SK-N-SH treated with all-trans-retinoic acid at 6 μM for 48 hours (cell line): ENCODE measurements at regions not wholly inside any gene's neighbourhood (a gene's known extent, or its start where the extent isn't known, plus 50 kb on each side); places are given as distances from the start of the nearest gene placed in this dataset.

Source experiments
- ATAC-seq: fragments of 200-7000 bp; cut with Tn5 transposase; 3 replicates; pipeline ENCODE4 v1.9.1; 2020; ENCODE audit warnings: mild to moderate bottlenecking, moderate library complexity
- ARNTL ChIP-seq: fragments of 450-650 bp; formaldehyde crosslinking; IDR thresholded peaks from 2 replicates; pipeline ENCODE4 v1.5.0; 2020; ENCODE audit warnings: low read depth, mild to moderate bottlenecking, moderate library complexity, borderline replicate concordance
- BACH2 ChIP-seq: fragments of 250-450 bp; sonication (Bioruptor Pico); IDR thresholded peaks from 2 replicates; pipeline ENCODE4 v1.9.0; 2021; ENCODE audit warnings: mild to moderate bottlenecking, borderline replicate concordance
- CSDC2 ChIP-seq: fragments of 250-450 bp; sonication (Bioruptor Pico); IDR thresholded peaks from 2 replicates; pipeline ENCODE4 v1.5.0; 2020; ENCODE audit warnings: mild to moderate bottlenecking, moderate library complexity
- GLIS3 ChIP-seq: fragments of 250-450 bp; sonication (Bioruptor Pico); IDR thresholded peaks from 2 replicates; pipeline ENCODE4 v1.5.0; 2020; ENCODE audit warnings: mild to moderate bottlenecking, moderate library complexity
- ISL1 ChIP-seq: fragments of 250-450 bp; sonication (Bioruptor Pico); IDR thresholded peaks from 2 replicates; pipeline ENCODE4 v2.1.2; 2022; ENCODE audit warnings: mild to moderate bottlenecking, moderate library complexity
- OSR1 ChIP-seq: fragments of 250-450 bp; sonication (Bioruptor Pico); IDR thresholded peaks from 2 replicates; pipeline ENCODE4 v1.8.0; 2022; ENCODE audit warnings: moderate library complexity, mild to moderate bottlenecking, inconsistent platforms
- PPARA ChIP-seq: fragments of 250-450 bp; sonication (Bioruptor Pico); IDR thresholded peaks from 2 replicates; pipeline ENCODE4 v1.5.0; 2020; ENCODE audit warnings: mild to moderate bottlenecking, borderline replicate concordance
- RARB ChIP-seq: fragments of 250-450 bp; sonication (Bioruptor Pico); IDR thresholded peaks from 2 replicates; pipeline ENCODE4 v1.8.0; 2021; ENCODE audit warnings: mild to moderate bottlenecking, moderate library complexity
- SNAI2 ChIP-seq: fragments of 250-450 bp; sonication (Bioruptor Pico); IDR thresholded peaks from 2 replicates; pipeline ENCODE4 v1.5.0; 2020; ENCODE audit warnings: mild to moderate bottlenecking, moderate library complexity
- TCF4 ChIP-seq: fragments of 250-450 bp; sonication (Bioruptor Pico); IDR thresholded peaks from 2 replicates; pipeline ENCODE4 v1.8.0; 2021; ENCODE audit warnings: mild to moderate bottlenecking, moderate library complexity, borderline replicate concordance
- TOX ChIP-seq: fragments of 250-450 bp; sonication (Bioruptor Pico); IDR thresholded peaks from 2 replicates; pipeline ENCODE4 v1.8.0; 2021; ENCODE audit warnings: mild to moderate bottlenecking, moderate library complexity, borderline replicate concordance
- ZC3H10 ChIP-seq: fragments of 250-450 bp; sonication (Bioruptor Pico); IDR thresholded peaks from 2 replicates; pipeline ENCODE4 v1.5.1; 2021; ENCODE audit warnings: mild to moderate bottlenecking, moderate library complexity
- ZFP30 ChIP-seq: fragments of 450-650 bp; formaldehyde crosslinking; IDR thresholded peaks from 2 replicates; pipeline ENCODE4 v1.5.0; 2022; ENCODE audit warnings: mild to moderate bottlenecking, moderate library complexity
- ZNF565 ChIP-seq: fragments of 450-650 bp; formaldehyde crosslinking; conservative IDR thresholded peaks from 2 replicates; pipeline ENCODE4 v1.5.0; 2020; ENCODE audit warnings: low read depth, mild to moderate bottlenecking, moderate library complexity
- ZNF70 ChIP-seq: fragments of 450-650 bp; formaldehyde crosslinking; IDR thresholded peaks from 2 replicates; pipeline ENCODE4 v1.5.0; 2020; ENCODE audit warnings: mild to moderate bottlenecking, moderate library complexity
- ZNF8 ChIP-seq: fragments of 450-650 bp; formaldehyde crosslinking; IDR thresholded peaks from 2 replicates; pipeline ENCODE4 v1.5.0; 2020; ENCODE audit warnings: mild to moderate bottlenecking, moderate library complexity
- TF ChIP-seq, protein P1 (sequence below): fragments of 250-450 bp; sonication (Bioruptor Pico); IDR thresholded peaks from 2 replicates; pipeline ENCODE4 v1.8.0; 2021; ENCODE audit warnings: low read depth, mild to moderate bottlenecking, moderate library complexity, borderline replicate concordance
- TF ChIP-seq, protein P2 (sequence below): fragments of 250-450 bp; sonication (Bioruptor Pico); IDR thresholded peaks from 2 replicates; pipeline ENCODE4 v1.5.1; 2020; ENCODE audit warnings: low read depth, mild to moderate bottlenecking, moderate library complexity
- TF ChIP-seq, protein P3 (sequence below): fragments of 250-450 bp; sonication (Bioruptor Pico); IDR thresholded peaks from 2 replicates; pipeline ENCODE4 v1.5.1; 2021; ENCODE audit warnings: mild to moderate bottlenecking, moderate library complexity
- TF ChIP-seq, protein P4 (sequence below): fragments of 250-450 bp; sonication (Bioruptor Pico); IDR thresholded peaks from 2 replicates; pipeline ENCODE4 v1.8.0; 2020; ENCODE audit warnings: mild to moderate bottlenecking, moderate library complexity, borderline replicate concordance

DNA sequence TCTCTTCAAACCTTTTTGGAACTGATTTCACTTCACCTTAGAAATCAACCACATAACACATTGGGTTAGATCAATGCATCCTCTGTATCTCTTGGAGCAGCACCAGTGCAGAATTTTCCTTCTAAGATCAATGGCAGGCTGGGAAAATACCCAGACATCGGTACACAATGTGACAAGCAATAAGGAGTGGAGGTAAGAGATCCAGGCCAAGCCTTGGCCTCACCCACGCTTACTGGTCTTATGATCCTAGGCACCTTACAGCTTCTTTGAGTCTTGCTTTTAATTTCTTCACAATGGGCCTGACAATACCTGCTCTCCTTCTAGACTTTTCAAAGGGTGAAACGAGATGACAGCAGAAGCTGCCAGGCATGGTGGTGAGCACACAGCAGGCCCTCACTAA, 232.0 kb downstream of the LACC1 start:
- no peak for TF ChIP-seq ZNF70 (CRISPR knock-in tag)
- TF ChIP-seq, protein P1, sequence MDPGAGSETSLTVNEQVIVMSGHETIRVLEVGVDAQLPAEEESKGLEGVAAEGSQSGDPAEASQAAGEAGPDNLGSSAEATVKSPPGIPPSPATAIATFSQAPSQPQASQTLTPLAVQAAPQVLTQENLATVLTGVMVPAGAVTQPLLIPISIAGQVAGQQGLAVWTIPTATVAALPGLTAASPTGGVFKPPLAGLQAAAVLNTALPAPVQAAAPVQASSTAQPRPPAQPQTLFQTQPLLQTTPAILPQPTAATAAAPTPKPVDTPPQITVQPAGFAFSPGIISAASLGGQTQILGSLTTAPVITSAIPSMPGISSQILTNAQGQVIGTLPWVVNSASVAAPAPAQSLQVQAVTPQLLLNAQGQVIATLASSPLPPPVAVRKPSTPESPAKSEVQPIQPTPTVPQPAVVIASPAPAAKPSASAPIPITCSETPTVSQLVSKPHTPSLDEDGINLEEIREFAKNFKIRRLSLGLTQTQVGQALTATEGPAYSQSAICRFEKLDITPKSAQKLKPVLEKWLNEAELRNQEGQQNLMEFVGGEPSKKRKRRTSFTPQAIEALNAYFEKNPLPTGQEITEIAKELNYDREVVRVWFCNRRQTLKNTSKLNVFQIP (CRISPR knock-in tag): no peak
- TF ChIP-seq, protein P2, sequence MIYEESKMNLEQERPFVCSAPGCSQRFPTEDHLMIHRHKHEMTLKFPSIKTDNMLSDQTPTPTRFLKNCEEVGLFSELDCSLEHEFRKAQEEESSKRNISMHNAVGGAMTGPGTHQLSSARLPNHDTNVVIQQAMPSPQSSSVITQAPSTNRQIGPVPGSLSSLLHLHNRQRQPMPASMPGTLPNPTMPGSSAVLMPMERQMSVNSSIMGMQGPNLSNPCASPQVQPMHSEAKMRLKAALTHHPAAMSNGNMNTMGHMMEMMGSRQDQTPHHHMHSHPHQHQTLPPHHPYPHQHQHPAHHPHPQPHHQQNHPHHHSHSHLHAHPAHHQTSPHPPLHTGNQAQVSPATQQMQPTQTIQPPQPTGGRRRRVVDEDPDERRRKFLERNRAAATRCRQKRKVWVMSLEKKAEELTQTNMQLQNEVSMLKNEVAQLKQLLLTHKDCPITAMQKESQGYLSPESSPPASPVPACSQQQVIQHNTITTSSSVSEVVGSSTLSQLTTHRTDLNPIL (CRISPR knock-in tag): no peak
- ATAC-seq: no peak

DNA sequence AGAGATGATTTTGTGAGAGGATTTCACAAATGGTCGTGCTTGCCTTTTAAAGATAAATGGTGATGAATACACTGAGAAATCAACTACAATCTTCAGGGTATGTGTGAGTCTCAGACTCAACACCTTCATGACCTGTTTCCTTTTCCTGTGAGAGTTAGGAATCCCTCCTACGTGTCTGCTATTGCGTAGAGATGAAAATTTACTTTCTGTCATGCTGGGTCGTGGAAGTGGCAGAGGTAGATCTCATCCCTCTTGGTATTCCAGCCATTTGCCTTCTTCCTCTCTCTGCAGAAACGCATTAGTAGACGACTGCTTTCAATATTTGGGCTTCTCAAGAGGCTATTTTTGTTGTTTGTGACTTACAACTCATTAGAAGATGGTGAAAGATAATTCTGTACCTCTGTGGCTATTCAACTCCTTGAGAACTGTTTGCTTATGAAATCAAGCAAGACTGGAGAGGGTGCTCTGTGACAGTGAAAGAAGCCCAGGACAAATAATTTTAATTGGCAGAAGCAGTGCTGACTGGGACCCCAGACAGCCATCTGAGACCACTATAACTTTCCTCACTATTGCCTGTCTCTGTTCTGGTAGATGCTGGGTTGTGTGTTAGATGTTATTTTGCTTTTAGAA, 233.1 kb downstream of the LACC1 start:
- TF ChIP-seq CSDC2 (CRISPR knock-in tag) (no peak), ZFP30 (CRISPR knock-in tag) (no peak), ISL1 (CRISPR knock-in tag) (no peak), TCF4 (CRISPR knock-in tag) (no peak)
- ATAC-seq: no peak

DNA sequence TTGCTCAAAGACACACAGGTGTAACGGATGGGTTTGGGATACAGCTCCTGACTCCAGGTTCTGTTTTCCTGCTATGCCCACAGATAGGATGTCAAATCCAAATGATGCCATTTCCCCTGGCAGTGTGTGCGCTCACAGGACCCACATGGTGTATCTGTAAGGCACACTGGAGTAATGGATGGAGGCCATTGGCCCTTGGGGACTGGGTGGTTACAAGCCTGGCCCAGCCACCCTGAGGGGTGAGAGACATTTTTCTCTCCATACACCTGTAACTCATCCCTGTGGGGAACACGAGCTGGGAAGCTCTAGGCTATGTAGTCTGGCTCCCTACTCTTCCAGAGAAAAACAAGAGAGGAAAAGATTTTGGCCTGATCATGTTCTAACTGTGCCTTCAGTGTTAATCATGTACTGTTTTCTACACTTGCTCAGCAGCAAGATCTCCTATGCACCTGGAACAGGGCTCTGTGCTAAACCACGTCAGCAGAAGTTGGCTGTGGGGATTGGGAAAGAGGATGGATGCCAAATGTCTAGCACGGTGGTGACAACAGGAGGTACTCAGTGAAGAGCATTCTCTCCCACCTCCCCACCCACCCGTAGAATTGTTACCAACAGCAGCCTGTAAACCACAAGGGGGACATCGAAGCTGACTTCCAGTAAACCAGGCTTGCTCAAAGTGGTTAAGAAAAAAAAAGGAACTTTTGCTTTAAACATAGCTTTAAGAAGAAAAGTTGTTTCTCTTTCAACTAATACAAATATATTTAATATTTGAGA, 237.0 kb downstream of the LACC1 start:
- no peak for ATAC-seq
- TF ChIP-seq GLIS3 (CRISPR knock-in tag) (no peak), ZNF8 (CRISPR knock-in tag) (no peak), ISL1 (CRISPR knock-in tag) (no peak), ARNTL (CRISPR knock-in tag) (no peak), RARB (CRISPR knock-in tag) (no peak), ZNF565 (CRISPR knock-in tag) (no peak), TOX (CRISPR knock-in tag) (no peak), ZNF70 (CRISPR knock-in tag) (no peak), PPARA (CRISPR knock-in tag) (no peak)
- TF ChIP-seq, protein P1 (CRISPR knock-in tag): no peak
- TF ChIP-seq, protein P3, sequence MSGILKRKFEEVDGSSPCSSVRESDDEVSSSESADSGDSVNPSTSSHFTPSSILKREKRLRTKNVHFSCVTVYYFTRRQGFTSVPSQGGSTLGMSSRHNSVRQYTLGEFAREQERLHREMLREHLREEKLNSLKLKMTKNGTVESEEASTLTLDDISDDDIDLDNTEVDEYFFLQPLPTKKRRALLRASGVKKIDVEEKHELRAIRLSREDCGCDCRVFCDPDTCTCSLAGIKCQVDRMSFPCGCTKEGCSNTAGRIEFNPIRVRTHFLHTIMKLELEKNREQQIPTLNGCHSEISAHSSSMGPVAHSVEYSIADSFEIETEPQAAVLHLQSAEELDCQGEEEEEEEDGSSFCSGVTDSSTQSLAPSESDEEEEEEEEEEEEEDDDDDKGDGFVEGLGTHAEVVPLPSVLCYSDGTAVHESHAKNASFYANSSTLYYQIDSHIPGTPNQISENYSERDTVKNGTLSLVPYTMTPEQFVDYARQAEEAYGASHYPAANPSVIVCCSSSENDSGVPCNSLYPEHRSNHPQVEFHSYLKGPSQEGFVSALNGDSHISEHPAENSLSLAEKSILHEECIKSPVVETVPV (CRISPR knock-in tag): no peak
- TF ChIP-seq, protein P4, sequence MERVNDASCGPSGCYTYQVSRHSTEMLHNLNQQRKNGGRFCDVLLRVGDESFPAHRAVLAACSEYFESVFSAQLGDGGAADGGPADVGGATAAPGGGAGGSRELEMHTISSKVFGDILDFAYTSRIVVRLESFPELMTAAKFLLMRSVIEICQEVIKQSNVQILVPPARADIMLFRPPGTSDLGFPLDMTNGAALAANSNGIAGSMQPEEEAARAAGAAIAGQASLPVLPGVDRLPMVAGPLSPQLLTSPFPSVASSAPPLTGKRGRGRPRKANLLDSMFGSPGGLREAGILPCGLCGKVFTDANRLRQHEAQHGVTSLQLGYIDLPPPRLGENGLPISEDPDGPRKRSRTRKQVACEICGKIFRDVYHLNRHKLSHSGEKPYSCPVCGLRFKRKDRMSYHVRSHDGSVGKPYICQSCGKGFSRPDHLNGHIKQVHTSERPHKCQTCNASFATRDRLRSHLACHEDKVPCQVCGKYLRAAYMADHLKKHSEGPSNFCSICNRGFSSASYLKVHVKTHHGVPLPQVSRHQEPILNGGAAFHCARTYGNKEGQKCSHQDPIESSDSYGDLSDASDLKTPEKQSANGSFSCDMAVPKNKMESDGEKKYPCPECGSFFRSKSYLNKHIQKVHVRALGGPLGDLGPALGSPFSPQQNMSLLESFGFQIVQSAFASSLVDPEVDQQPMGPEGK (CRISPR knock-in tag): no peak

DNA sequence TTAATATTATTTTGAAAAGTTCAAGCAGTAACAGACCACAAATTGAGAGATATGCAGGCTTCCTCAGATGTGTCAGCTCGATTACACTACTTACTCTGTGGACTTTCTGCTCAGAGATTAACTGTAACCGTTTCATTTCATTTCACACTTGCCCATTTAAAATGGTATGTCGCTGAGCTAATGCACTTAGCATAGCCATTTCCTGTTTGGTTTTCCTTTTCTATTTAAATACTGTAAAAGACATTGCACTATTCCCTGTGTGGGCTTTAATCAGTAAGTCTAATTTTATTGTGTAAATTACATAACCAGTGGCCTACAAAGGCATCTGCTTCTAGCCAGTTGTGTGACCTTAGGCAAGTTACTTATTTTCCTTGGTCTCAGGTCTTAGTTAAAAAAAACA, 237.6 kb downstream of the LACC1 start:
- no peak for ATAC-seq
- TF ChIP-seq ZNF8 (CRISPR knock-in tag) (no peak), GLIS3 (CRISPR knock-in tag) (no peak), ZC3H10 (no peak), ZNF565 (CRISPR knock-in tag) (no peak), BACH2 (CRISPR knock-in tag) (no peak), ISL1 (CRISPR knock-in tag) (no peak), OSR1 (CRISPR knock-in tag) (no peak), ZNF70 (CRISPR knock-in tag) (no peak), CSDC2 (CRISPR knock-in tag) (no peak), TCF4 (CRISPR knock-in tag) (no peak), SNAI2 (CRISPR knock-in tag) (no peak)
- TF ChIP-seq, protein P3 (CRISPR knock-in tag): no peak
- TF ChIP-seq, protein P2 (CRISPR knock-in tag): no peak
- TF ChIP-seq, protein P4 (CRISPR knock-in tag): no peak
